C1 segment of cervical spinal cord (tissue), 14 donors: ENCODE measurements at regions not wholly inside any gene's neighbourhood (a gene's known extent, or its start where the extent isn't known, plus 50 kb on each side); places are given as distances from the start of the nearest gene placed in this dataset.

Experiments
- DNase-seq, 14 donors: peaks; one replicate each; lab custom pipeline; 2025; lab: John Stamatoyannopoulos, UW

DNA sequence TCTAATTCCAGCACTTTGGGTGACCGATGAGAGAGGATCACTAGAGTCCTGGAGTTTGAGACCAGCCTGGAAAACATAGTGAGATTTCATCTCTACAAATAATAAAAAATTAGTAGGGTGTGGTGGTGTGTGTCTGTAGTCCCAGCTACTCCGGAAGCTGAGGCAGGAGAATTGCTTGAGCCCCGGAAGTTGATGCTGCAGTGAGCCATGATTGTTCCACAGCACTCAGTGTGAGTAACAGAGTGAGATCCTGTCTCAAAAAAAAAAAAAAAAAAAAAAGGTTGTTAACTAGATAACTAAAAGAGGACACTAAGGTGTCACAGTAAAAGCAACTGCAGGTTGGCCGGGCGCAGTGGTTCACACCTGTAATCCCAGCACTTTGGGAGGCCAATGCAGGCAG, 121.3 kb upstream of the MAX start:
- DNase-seq, result no peak

DNA sequence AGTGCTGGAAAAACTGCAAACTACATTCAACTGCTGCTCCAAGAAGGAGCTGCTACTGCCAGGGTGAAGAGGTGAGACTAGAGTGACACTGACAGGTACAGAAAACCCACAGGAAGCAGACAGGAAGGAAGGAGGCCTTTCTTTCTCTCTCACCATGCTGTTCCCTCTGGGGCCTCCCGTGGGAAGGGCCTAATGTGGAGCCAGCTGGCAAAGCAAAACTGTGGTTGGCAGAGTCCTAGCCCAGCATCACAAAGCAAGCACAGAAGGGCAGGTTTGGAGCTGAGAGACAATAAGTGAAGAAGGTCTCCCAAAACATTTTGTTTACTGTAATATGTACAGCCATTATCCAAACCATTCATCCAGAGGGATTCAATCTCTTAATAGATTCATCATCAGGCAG, 122.5 kb upstream of the MAX start:
- peak in 9 of 14 donors; percentile 23 to 64 (median 49) for DNase-seq

DNA sequence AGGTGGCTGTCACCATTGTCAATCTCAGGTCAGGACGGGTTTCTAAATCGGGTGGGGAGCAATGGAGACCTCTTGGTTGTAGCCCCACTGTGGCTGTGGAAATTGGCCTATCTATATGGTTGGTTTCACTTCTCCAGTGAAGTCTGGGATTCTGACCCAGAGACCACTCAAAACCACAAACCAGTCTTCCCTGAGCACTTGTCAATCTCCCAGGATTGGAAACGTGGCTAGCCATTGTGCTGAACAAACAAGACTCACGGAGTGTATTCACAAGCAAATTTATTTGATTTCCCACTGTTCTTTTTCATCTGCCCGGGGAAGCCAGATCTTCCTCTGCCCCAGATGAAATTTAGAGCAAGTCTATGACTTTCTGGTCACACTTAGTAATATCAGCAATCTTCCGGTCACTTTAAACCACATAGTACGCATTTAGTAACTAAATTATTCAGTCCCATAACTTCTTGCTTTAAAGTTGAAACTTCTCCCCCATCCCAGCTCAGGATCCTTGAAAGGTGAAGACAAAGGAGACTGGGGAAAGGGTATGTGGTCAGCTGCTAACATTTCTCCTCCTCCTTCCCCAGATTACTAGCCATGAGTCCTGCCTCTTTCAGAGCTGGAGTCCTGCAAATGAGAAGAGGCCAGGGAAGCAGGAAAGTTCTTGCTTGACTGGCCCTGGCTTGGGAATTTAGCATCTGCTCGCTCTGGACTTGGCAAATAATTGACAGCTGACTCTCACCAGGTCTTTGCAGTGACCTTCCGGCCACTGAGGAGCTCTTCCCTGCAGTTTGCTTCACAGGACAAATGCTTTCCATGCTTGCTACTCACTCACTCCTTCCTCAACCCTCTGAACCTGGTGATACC, 123.2 kb upstream of the MAX start:
- DNase-seq, result peak in 1 of 14 donors; percentile 55

DNA sequence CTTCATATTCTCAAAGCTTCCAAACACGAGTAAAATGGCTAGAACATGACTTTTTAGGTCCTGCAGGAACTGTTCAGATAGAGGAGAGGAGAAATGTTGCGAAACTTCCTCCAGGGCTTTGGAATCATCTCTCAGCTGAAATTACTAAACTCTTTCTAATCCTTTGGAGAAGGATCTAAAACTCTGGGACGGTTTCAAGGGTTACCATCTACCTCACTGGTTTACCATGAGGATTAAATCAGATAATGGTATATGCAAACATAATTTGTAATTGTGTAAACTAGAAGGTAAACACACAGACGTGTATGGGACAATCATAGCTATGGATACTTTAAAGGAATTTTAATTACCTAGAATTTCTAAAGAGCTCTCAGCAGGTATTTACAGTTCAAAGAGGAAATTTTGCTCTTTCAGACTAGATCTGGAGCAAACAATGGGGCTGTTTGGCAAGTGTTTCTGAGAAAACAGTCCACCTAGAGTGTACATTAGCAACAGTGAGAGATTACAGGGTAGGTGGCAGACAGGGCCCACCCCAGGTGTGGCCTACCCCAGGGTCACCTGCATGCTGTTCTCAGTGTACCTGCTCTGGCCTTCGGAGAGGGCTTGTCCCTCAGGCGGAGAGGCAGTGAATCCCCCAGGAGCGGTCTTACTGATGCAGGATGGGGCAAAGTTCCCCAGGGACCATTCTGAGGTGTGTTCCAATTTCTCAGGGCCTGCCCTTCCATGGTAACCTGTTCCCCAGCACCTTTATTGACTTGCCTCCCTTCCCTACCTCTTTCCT, 124.7 kb upstream of the MAX start:
- no peak for DNase-seq

DNA sequence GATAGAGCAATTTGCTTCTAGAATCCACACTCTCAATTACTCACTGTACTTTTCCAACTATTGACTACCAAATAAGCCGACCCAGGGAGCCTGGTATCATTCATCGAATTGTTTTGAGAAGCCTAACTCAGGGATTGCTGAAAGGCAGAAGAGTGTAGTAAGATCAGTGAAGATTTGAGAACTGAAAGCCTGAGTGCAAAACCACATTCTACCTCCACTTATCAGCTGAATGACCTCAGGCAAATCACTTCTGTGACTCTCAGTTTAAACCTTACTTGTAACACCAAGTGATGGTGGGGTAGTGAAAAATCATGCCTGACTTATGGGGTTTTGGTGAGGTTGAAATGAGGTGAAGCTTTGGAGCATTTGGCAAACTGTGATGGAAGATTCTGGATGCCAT, 126.1 kb upstream of the MAX start:
- no peak for DNase-seq

DNA sequence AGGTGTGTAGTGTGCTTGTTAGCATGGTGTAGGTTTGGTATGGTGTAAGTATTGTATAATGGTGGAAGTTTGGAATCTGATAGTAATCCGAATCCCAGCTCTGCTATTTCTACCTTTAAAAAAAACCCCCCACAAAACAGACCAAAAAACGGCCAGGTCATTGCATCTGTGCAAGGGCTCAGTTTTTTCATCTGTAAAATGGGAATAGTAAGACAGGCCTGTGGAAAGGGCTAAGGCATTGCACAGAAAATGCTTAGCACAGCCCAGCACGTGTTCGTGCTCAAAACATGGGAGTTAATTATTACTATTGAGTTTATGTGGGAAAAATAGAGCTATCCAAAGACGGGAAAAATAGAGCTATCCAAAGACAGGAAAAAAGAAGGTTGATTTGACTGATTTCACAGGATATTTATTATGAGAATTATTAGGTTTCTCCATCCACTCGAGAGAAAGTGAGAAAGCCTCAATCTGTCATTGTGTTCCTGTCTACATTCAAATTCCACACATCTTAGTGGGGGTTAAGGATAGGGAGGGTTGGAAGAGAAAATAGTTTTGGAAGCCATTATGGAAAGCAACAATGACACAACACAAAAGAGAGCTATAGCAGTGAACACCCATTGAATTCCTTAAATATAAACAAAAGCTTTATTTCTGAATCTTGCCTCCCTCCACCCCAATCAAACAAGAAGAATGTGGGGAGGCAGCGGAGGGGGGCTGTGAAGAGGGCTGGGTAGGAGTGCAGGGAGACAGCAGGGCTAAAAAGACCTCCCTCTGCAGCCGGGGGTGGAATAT, 126.8 kb upstream of the MAX start:
- DNase-seq, result no peak

DNA sequence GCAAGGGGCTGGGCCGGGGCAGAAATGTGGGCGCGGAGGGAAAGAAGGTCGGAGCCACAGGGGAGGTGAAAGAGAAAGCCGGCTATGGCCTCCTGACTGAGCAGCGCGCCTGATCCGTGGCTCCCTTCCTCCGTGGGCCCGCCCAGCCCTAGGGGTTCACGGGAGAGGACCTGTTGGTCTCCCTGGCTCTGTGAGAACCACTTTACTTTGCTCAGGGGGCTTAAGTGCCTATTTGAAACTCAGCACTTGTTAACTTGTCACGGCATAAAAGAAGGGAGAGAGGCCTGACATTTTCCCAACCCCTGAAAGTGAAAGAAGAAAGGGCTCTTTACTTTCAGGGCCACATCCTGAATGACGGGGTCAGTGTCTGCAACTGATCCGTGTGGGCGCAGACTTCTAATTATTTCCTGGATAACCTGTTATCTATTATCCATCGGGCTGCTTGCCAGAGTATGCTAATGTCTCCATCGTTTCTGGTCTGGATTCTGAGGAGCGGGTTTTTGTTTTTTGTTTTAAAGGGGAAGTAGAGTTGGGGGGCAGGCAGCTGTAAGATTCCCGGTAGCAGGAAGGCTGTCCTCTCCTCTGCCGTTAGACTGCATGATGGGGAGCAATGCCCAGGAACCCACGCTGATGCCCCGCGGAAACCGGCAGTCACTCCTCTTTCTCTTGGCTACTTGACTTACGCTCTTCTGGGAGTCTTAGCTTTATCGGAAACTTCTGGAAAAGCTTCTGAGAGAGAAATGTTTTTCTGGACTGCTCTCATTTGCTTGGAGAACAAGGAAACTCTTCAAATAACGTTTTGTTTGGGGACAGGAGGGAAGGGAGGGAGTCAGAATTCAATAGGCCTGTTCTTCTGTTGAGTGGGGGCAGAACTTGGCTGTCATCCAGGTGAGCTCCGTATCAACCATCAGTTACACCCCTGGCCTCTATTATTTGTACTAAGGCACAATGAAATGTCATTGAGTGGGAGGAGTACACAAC, 127.7 kb upstream of the MAX start:
- DNase-seq, result peak in 12 of 14 donors; percentile 18 to 86 (median 66)

DNA sequence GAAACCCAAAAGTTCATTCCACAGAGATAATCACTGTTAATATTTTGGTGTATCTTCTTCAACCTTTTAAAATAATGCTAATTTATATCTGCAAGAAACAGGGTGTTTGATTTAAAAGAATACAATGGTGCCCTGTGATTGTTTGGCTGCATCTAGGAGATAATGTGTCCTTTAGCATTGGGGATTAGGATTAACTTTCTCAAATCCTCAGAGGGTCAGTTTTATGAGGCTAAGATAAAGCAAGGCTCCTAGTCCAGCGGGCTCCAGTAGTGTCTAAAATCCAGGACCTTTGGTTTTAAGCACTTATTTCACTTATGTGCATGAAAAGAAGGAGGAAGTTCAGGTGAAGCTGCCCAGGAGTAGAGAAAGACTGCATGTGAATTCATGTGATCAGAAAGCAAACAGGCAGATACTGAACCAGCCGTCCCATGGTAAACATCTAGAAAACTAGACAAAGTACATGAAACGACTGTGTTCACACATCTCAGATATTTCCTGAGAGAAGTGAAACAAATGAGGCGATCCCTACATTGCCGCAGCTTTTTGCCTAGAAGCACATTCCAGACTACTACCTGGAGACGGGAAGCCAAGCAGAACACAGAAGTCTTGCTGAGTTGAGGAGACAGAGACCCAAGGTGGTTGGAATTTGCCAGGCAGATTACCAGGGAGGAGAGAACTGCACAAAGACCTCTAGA, 129.1 kb upstream of the MAX start:
- DNase-seq, result peak in 1 of 14 donors; percentile 38

DNA sequence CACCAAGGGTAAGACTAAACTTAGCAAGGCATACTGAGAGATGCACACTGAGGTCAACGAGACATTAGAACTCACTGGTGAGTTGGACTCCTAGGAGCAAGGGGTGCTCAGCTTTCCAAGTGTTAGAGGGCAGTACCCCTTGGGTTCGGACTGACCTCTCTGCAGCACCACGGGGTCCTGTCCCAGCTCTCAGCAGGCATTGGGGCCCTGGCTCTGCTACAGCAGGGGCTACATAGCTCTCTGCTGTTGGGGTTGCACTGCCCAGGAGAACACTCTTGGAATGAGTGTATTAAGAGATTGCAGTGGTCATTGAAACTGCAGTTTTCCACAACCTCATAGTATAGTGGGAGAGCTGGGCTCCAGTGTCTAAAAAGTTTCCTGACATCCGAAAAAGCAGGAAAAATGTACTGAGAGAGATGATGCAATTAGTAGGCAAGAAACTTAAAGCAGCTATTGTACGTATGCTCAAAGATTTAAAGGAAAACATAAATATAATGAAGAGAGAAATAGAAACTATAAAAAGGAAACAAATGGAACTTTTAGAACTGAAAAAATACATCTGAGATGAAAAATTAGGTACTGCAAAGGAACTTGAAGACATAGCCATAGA, 132.5 kb upstream of the MAX start:
- DNase-seq, result no peak

DNA sequence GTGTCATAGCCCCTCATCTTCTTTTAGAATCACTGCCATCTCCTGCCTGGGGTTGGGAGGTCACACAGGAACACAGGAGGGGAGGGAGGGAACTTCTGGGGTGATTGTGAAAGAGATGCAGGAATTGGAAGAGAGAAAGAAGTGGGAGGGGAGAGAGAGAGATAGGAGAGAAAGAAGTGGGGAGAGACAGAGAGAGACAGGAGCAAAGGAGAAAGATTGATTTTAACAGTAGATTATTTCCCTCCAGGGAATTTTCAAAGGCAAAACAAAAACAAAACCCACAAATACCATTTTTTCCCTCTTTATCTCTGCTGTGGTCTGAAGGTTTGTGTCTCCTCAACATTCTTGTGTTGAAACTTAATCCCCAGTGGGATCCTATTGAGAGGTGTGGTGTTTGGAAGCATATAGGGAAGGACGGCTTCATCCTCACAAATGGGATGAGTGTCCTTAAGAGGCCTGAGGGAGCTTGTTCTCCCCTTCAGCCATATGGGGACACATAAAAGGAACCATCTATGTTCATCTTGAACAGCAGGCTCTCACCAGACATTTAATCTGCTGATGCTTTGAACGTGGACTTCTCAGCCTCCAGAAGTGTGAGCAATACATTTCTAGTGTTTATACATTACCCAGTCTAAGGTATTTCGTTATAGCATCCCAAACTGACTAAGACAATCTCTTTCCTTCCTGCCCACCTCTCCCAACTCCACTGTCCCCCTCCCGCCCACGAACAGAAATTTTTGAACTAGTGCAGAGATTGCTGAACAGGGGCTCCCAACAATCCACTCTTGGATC, 134.9 kb upstream of the MAX start:
- DNase-seq, result no peak

DNA sequence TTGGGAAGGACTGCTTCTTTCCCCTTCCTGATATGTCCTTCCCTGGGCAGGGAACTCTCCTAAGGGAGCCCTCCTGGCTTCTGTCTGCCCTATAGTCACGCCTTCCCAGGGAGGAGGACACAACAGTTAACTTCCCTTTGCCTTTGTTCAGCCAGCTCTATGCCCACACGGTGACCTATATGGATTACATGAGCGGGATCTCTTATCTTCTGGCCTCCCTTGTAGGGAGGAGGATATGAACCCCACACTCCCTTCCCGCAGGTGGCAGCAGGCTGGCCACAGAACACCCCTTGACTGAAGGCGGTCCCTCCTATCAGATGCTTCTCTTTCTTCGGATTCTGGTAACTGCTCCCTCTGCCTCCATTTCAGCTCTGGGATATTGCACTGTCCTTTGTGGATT, 135.6 kb upstream of the MAX start:
- no peak for DNase-seq

DNA sequence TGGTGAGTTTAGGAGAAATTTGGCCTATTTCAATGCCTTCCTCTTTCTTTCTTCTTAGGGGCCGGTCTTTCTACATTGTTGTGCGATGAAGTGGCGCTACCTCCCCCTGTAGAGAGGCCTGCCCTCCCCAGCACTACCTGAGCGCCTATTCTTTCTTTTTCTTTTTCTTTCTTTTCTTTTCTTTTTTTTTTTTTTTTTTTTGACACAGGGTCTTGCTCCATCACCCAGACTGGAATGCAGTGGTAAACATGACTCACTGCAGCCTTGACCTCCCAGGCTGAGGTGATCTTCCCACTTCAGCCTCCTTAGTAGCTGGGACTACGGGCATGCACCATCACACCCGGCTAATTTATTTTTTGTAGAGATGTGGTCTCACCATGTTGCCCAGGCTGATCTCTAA, 136.1 kb upstream of the MAX start:
- DNase-seq, result no peak

DNA sequence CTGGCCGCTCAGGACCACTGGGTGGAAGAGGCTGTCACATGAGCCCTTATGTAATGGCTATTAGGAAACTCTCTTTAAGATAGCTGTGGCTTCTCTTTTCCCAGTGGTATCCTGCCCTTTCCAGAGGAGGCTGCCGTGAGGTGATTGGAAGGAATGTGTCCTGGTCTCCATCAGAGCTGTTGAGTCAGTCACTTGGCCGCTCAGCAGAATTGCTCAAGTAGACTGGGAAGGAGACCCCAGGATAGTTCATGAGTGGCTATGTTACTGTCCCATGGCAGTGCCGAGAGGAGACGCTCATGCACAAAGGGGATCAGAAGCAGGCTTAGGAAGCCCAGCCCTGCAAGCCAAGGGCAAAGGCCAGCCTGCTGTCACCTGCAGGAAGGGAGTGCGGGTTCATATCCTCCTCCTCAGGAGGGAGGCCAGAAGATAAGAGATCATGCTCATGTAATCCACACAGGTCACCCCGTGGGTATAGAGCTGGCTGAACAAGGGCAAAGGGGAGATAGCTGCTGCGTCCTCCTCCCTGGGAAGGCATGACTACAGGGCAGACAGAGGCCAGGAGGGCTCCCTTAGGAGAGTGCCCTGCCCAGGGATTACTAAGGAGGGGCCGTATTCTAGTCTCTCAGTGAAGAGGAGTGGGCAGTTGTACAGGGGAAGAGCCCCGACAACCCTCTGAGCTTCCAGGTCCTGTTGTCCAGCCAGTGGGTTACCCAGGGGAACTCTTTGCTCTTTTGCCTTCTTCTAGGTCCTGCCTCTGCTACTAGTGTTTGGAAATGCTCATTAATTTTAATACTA, 137.0 kb upstream of the MAX start:
- peak in 5 of 14 donors; percentile 42 to 75 (median 58) for DNase-seq

DNA sequence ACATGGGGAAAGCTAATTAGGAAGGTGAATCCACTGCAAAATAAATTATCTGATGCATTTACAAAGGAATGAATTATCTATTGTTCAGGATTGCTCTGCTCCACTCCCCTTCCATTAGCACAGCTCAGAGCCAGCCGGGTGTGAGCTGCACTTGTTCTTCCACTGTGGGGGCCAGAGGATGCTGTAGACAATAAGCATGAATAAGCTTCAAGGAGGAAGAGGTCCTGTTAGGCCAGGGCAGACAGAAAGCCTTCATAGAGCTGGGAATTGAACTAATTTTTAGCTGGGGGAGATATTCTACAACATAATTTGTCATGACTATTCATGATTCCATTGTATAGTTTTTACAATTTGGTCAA, 137.6 kb upstream of the MAX start:
- DNase-seq, result peak in 8 of 14 donors; percentile 14 to 75 (median 44)

DNA sequence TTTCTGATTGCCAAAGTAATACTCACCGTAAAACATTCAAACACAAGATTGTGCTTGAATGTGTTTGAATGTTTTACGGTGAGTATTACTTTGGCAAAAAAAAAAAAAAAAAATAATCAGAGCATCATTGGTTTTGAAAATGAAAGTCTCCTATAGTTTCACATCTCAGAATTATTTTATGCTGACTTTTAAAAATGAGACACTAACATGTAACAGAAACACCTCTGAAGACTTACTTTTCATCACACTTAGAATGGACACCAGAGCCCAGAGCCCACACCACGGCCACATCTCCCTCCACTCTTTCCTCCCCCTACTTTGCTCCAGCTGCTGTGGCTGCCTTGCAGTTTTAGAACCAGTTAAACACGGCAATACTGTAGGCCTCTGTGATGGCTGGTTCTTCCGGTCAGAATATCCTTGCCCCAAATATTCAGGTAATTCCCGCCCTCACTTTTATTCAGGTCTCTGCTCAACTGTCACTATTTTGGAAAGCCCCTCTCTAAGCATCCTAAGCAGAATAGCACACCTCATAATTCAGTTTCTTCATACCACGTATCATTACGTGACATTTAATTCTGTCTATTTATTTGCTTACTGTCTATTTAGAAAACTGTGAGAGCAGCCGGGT, 138.9 kb upstream of the MAX start:
- DNase-seq, result no peak

DNA sequence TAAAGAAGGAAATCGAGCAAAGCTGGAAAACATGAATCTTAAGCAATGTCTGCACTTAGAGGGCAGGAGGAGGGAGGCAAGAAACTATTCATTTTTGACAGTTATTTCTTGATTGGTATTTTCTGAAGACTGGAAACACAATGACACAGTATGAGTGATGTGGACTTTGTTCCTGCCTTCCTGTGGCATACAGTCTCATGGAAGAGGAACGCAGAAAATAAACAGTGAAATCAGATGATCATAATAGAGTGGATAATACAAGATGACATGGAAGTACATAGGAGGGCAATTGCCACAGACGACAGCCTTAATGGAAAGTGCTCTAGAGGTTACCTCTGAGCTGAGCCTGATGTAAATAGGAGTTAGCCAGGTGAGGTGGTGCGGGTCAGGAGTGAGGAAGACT, 140.4 kb upstream of the MAX start:
- no peak for DNase-seq

DNA sequence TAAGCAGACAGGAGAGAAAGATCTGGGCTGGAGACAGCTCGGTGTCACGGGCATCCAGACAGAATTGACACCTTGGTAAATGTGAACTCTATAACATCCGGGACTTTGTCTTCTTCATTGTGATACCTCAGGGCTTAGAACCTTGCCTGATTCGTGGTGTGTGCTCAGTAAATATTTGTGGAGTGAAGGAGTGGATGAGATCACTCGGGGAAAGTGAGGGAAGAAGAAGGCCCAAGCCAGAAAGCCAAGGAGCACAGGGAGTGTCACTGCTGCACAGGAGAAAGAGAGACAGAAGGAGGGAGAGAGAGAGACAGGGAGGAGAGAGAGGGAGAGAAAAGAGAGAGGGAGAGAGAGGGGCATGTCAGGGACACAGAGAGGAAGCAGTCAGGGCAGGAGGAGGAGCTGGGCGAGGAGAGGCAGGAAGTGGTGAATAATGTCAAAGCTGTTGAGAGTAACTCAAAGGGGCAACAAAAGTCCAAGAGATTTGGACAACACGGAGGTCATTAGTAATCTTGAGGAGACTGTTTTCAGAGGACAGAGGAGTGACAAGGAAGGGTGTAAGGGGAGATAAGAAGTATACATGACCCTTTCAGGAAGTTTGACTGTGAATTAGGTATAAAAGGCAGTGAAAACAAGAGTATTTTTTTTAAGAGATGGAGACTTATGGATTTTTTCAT, 141.6 kb upstream of the MAX start:
- no peak for DNase-seq
